GM21447 (cell line): ENCODE measurements at regions not wholly inside any gene's neighbourhood (a gene's known extent, or its start where the extent isn't known, plus 50 kb on each side); places are given as distances from the start of the nearest gene placed in this dataset.

Experiments
- ATAC-seq: cut with Tn5 transposase; IDR thresholded peaks from one replicate; pipeline ENCODE4 v1.9.1; 2021; ENCODE audit not compliant: unreplicated experiment

GRCh38 chr13:50437252-50437651 lies 406.2 kb downstream of the DLEU7 start:
- ATAC-seq: no peak

DNA sequence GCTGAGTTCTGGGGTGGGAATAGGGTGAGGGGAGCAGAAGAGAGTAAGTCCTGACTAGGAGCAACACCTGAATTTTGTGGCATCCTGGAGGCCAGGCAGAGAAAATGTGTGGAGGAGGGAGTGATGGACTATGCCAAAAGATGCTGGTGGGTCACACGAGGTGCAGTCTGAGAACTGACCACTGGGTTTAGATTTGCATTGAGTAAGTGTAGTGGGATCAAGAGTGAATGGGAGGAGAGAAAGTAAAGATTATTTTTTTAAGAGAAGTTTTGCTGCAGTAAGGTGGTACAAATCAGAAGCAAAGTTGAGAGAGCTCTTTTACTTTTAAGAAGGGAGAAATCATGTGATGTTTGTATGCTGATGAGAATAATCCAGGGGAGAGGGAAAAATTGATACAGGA lies 405.1 kb downstream of the DLEU7 start:
- no peak for ATAC-seq

DNA sequence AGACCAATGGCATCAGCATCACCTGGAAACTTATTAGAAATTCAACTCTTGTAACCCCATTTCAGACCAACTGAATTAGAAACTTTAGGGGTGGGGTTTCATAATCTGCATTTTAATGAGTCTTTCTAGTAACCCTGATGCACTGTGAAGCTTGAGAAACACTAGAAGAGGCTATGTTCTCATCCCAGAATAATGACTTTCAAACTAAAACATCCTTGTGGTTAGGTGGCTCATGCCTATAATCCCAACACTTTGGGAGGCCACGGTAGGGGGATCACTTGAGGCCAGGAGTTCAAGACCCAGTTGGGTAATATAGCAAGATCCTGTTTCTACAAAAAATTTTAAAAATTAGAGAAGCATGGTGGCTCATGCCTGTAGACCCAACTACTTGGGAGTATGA lies 402.4 kb downstream of the DLEU7 start:
- no peak for ATAC-seq

DNA sequence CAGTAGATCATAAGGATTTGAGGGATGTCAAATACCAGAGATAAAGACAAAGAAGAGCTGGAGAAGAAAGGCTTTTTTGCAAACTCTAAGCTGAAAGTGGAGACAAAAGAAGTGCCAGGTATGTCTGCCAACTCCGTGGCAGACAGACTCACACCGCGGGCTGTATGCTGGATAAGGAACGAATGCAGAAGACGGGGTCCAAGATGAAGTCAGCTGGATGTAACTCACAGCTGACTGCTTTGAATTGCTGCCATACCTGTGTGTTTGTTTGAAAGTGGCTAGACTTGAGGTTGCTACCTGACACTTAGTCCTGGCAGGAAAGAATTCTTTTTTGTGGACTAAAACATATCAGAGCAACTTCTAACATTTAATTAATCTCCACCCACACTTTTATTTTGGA lies 398.8 kb downstream of the DLEU7 start:
- ATAC-seq: no peak

- no peak for ATAC-seq
These were observed 396.9 kb downstream of the DLEU7 start for GRCh38 chr13:50446611-50447010.

- no peak for ATAC-seq
These were observed 394.9 kb downstream of the DLEU7 start for GRCh38 chr13:50448535-50448998.

GRCh38 chr13:50449465-50449864 lies 394.0 kb downstream of the DLEU7 start:
- ATAC-seq: no peak

DNA sequence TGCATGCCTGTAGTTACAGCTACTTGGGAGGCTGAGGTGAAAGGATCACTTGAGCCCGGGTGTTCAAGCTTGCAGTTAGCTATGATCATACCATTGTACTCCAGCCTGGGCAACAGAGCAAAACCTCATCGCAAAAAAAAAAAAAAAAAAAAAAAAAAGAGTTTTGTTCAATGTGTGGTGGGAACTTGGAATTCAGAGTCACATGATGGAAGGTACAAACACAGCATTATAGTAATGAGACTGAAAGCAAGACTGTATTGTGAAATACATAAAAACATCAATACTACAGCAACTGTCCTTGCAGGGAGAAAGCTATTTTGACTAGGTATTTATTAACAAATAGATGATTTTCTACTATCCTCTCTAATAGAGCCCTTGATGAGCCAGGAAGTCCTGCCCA lies 393.2 kb downstream of the DLEU7 start:
- ATAC-seq: no peak

- no peak for ATAC-seq
These were observed 391.9 kb downstream of the DLEU7 start for GRCh38 chr13:50451609-50452008.

DNA sequence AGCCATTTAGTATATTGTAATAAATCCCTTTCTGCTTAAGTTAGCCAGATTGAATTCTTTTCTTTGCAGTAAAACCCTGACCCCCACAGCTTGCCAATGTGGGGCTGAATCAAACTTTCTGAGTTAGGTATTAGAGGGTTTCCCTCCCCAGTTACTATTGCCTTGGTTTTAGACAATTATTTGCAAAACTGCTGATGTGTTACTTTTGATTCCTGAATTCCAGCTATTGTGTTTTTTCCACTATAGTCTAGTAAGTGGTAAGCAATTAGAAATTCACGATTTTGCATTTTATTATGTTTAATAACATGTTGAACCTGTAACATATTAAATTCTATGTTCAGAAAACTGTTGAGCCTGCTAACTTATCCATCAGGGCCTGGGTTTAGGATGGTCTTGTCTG lies 391.5 kb downstream of the DLEU7 start:
- ATAC-seq: no peak

DNA sequence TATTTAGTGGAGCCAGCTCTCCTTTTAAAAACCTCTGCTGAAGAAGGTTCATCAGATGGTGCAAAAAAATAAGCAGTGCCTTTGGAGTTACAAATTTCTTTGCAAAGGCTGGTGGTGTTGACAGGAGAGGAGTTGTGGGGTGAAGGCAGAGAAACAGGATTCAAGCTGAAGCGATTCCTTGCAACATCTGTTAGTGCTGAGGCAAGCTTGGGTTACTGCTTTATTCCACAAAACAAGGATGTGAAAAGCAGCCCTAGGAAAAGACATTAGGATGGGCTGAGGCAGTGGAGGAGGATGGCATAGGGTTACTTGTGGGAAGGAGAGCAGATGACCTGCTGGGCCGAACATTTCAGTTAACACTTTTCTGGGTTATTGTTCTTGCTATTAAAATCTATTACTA lies 390.7 kb downstream of the DLEU7 start:
- ATAC-seq: no peak

GRCh38 chr13:50453188-50453587 lies 390.3 kb downstream of the DLEU7 start:
- ATAC-seq: no peak

- no peak for ATAC-seq
These were observed 387.4 kb downstream of the DLEU7 start for GRCh38 chr13:50456111-50456510.

DNA sequence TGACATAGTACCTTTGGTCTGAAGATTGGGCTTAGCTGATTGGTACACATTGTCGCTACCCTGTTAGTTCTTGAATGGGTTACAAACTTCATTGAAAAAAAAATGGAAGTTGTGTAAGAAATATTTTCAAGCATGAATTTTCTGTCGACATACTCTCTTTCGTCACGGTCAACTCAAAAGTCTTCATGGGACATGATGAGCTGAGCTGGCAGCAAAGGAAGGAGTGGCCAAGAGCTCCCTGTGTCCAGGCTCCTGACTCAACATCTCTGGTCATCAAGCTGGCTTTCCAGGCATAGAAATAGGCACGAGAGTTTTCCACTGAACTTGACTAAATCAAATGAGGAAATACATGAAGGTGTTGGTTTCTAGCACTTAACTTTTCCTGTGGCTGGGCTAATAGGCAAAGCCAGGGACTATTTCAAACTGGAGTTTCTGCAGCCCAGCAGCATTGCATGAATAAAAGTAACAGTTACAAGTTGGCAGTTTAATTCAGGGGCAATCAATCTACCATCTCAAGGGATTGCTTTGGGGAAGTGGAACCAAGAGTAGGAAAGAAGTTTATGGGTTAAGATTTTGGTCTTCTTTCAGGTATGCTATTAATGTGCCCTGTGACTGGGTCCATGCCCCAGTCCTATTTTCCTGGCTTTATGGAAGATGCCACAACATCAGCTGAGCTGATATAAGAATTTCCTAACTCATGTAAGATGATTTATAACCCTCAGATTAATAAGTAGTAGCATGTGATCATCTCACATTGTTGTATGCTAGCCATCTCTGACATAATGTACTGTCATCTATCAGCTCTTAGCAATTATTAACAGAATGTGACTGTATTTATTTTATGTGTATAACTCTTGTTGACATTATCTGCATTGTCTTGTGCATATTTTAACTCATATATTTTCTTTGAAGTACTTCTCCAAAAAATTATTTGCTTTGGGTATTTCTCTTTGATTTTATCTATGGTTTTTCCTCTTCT lies 385.8 kb downstream of the DLEU7 start:
- ATAC-seq: no peak

DNA sequence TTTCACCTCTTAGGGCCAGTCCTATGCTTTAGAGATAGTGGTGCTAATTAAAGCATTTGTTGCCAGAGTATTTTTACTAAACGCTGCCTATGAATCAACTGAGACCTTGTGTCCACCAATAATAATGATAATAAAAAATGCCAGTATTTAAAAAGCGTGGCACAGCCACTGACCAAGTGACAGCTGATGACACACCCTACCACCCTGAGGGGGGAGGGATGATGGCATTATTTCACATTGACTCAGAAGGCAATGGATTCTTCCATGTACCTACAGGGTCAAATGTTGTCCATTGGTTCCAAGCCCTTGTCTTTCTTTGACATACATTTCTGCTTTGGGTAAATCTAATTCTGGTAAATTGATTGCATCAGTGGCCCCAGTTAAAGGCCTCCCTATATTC lies 384.4 kb downstream of the DLEU7 start:
- ATAC-seq: no peak

- no peak for ATAC-seq
These were observed 383.8 kb downstream of the DLEU7 start for GRCh38 chr13:50459658-50460057.

DNA sequence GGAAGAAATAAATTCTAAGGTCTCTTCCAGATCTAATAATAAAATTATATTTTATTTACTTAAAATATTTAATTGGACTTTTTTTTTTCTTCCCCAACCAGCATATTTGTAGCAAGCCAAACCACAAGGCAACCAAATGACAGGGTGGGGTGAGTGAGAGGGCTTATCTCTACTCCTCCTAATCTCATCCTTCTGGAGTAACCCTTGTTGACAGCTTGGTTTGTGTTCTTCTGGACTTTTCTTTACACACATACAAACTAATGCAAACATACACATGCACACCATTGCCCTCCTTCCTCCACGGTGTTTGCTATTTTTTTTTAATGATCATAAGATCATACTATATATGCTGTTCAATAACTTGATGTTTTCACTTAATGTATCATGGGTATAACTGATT lies 383.1 kb downstream of the DLEU7 start:
- ATAC-seq: no peak

DNA sequence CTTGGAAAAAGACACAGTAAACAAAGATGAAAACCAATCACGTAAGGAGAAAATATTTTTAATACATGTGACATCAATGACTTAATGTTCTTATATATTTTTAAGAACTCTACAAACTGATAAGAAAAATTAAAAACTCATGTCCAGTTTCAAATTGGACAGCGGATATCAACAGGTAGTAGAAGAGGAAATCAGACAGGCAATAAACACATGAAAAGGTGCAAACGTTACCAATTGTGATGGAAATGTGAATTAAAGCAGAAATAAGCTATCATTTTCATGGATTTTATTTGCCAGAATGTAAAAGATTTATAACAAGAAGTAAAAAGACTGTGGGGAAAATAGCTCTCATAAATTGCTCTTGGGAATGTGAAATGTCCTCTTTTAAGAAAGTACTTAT lies 382.3 kb downstream of the DLEU7 start:
- no peak for ATAC-seq

- no peak for ATAC-seq
These were observed 379.8 kb downstream of the DLEU7 start for GRCh38 chr13:50463719-50464118.

- no peak for ATAC-seq
These were observed 378.9 kb downstream of the DLEU7 start for GRCh38 chr13:50464349-50465251.

GRCh38 chr13:50466456-50466855 lies 377.0 kb downstream of the DLEU7 start:
- no peak for ATAC-seq
